GM21737 (cell line): ENCODE measurements at regions not wholly inside any gene's neighbourhood (a gene's known extent, or its start where the extent isn't known, plus 50 kb on each side); places are given as distances from the start of the nearest gene placed in this dataset.

Experiments used
- ATAC-seq: cut with Tn5 transposase; IDR thresholded peaks from one replicate; pipeline ENCODE4 v1.9.1; 2021; ENCODE audit warnings: mild to moderate bottlenecking, moderate library complexity; ENCODE audit not compliant: unreplicated experiment

GRCh38 chr2:15803543-15804245 is 136.7 kb upstream of the MYCN start:
- ATAC-seq = no peak

GRCh38 chr2:15804246-15804619 is 136.1 kb upstream of the MYCN start:
- no peak for ATAC-seq

GRCh38 chr2:15804691-15805090 is 135.7 kb upstream of the MYCN start:
- ATAC-seq = no peak

GRCh38 chr2:15805206-15805605 is 135.1 kb upstream of the MYCN start:
- no peak for ATAC-seq

GRCh38 chr2:15805772-15806171 is 134.6 kb upstream of the MYCN start:
- no peak for ATAC-seq

GRCh38 chr2:15806801-15807417 is 133.4 kb upstream of the MYCN start:
- ATAC-seq = no peak

GRCh38 chr2:15807418-15808203 is 132.7 kb upstream of the MYCN start:
- no peak for ATAC-seq

GRCh38 chr2:15808204-15808910 is 132.0 kb upstream of the MYCN start:
- ATAC-seq = no peak

- ATAC-seq = no peak
Observed at GRCh38 chr2:15808944-15809343, 131.4 kb upstream of the MYCN start.

GRCh38 chr2:15809404-15809803 is 130.9 kb upstream of the MYCN start:
- no peak for ATAC-seq

- no peak for ATAC-seq
Observed at GRCh38 chr2:15810477-15811150, 129.7 kb upstream of the MYCN start.

- no peak for ATAC-seq
Observed at GRCh38 chr2:15811367-15811766, 129.0 kb upstream of the MYCN start.

- no peak for ATAC-seq
Observed at GRCh38 chr2:15812187-15812780, 128.1 kb upstream of the MYCN start.

GRCh38 chr2:15813481-15814266 is 126.7 kb upstream of the MYCN start:
- no peak for ATAC-seq

GRCh38 chr2:15814403-15814802 is 125.9 kb upstream of the MYCN start:
- no peak for ATAC-seq

GRCh38 chr2:15814946-15815345 is 125.4 kb upstream of the MYCN start:
- ATAC-seq = no peak

GRCh38 chr2:15816226-15816625 is 124.1 kb upstream of the MYCN start:
- ATAC-seq = no peak

- no peak for ATAC-seq
Observed at GRCh38 chr2:15816674-15817406, 123.5 kb upstream of the MYCN start.

GRCh38 chr2:15817748-15818147 is 122.6 kb upstream of the MYCN start:
- ATAC-seq = no peak
